GM12892 (cell line): ENCODE measurements at regions not wholly inside any gene's neighbourhood (a gene's known extent, or its start where the extent isn't known, plus 50 kb on each side); places are given as distances from the start of the nearest gene placed in this dataset.
A peak's percentile ranks its signal among the peaks of the same experiment; 100 is the strongest.

Source experiments
- DNase-seq: peaks from one replicate; pipeline ENCODE4 v3.0.0; 2011; ENCODE audit not compliant: insufficient read length
- FAIRE-seq: peaks from 2 replicates; lab custom pipeline; 2011; peaks lifted over from hg19 to GRCh38; lab: Jason Lieb, UNC
- POLR2A ChIP-seq: IDR thresholded peaks from 2 replicates; pipeline ENCODE4 v1.6.1; 2011; ENCODE audit warnings: low read depth, low read length, control low read depth
- POLR2AphosphoS5 ChIP-seq: IDR thresholded peaks from 2 replicates; pipeline ENCODE4 v1.6.1; 2011; ENCODE audit warnings: low read depth, low read length, control low read depth
- TAF1 ChIP-seq: IDR thresholded peaks from 2 replicates; pipeline ENCODE4 v1.6.1; 2011; ENCODE audit warnings: low read depth, mild to moderate bottlenecking, control low read depth, low read length, borderline replicate concordance

- DNase-seq (no peak), FAIRE-seq (peak; percentile 40)
These were observed 555.8 kb downstream of the BUD13 start for GRCh38 chr11:116217006-116217405.

GRCh38 chr11:116215471-116216113 is 557.2 kb downstream of the BUD13 start:
- no peak for FAIRE-seq
- no peak for TF ChIP-seq POLR2AphosphoS5
- no peak for TF ChIP-seq POLR2A
- no peak for TF ChIP-seq TAF1
- DNase-seq, result no peak

More at GRCh38 chr11:116217006-116217405, 555.8 kb downstream of the BUD13 start:
- TF ChIP-seq POLR2A (no peak), TAF1 (no peak), POLR2AphosphoS5 (no peak)

GRCh38 chr11:116211147-116211546 is 561.6 kb downstream of the BUD13 start:
- TF ChIP-seq POLR2A (no peak), POLR2AphosphoS5 (no peak), TAF1 (no peak)
- FAIRE-seq (no peak), DNase-seq (no peak)

GRCh38 chr11:116210663-116211062 is 562.1 kb downstream of the BUD13 start:
- DNase-seq (no peak), FAIRE-seq (no peak)
- TF ChIP-seq TAF1 (no peak), POLR2A (no peak), POLR2AphosphoS5 (no peak)

GRCh38 chr11:116209255-116209654 is 563.5 kb downstream of the BUD13 start:
- DNase-seq (no peak), FAIRE-seq (no peak)
- TF ChIP-seq POLR2AphosphoS5 (no peak), TAF1 (no peak)

GRCh38 chr11:116207421-116208141 is 565.2 kb downstream of the BUD13 start:
- FAIRE-seq (no peak), DNase-seq (no peak)
- TF ChIP-seq POLR2AphosphoS5 (no peak), POLR2A (no peak), TAF1 (no peak)

- FAIRE-seq (no peak), DNase-seq (no peak)
- TF ChIP-seq POLR2AphosphoS5 (no peak), POLR2A (no peak)
These were observed 565.8 kb downstream of the BUD13 start for GRCh38 chr11:116207019-116207418.

- FAIRE-seq (no peak), DNase-seq (no peak)
- TF ChIP-seq POLR2A (no peak), POLR2AphosphoS5 (no peak), TAF1 (no peak)
These were observed 569.9 kb downstream of the BUD13 start for GRCh38 chr11:116202922-116203321.

GRCh38 chr11:116200564-116200963 is 572.2 kb downstream of the BUD13 start:
- DNase-seq (no peak), FAIRE-seq (no peak)
- TF ChIP-seq TAF1, result no peak
- no peak for TF ChIP-seq POLR2A
- no peak for TF ChIP-seq POLR2AphosphoS5

- no peak for DNase-seq
These were observed 573.6 kb downstream of the BUD13 start for GRCh38 chr11:116199182-116199581.

GRCh38 chr11:116194156-116194904 is 578.5 kb downstream of the BUD13 start:
- FAIRE-seq, result no peak
- DNase-seq, result no peak

More at GRCh38 chr11:116199182-116199581, 573.6 kb downstream of the BUD13 start:
- no peak for FAIRE-seq
- TF ChIP-seq TAF1, result no peak
- no peak for TF ChIP-seq POLR2AphosphoS5
- no peak for TF ChIP-seq POLR2A

More at GRCh38 chr11:116194156-116194904, 578.5 kb downstream of the BUD13 start:
- TF ChIP-seq POLR2A, result no peak
